ENCODE measurements at regions not wholly inside any gene's neighbourhood (a gene's known extent, or its start where the extent isn't known, plus 50 kb on each side); places are given as distances from the start of the nearest gene placed in this dataset.

DNA sequence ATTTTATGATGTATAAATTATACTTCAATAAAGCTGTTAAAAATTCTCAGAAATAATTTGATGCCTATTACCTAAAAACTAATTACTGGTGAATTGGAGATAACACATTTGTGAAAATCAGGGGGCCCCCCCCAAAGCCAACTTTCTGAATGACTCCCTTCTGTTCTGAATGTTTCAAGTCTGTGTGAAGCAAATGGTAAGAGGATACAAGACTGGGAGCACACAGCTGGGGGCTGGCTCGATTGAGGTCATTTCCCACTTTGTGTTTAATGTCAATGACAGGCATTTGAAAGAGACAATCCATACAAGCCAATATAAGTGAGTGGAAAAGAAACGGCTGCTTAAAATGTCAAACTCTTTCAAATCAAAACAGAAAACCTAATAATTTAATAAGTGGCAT lies 155.8 kb downstream of the SH2D1A start:
- TF ChIP-seq, protein P1, sequence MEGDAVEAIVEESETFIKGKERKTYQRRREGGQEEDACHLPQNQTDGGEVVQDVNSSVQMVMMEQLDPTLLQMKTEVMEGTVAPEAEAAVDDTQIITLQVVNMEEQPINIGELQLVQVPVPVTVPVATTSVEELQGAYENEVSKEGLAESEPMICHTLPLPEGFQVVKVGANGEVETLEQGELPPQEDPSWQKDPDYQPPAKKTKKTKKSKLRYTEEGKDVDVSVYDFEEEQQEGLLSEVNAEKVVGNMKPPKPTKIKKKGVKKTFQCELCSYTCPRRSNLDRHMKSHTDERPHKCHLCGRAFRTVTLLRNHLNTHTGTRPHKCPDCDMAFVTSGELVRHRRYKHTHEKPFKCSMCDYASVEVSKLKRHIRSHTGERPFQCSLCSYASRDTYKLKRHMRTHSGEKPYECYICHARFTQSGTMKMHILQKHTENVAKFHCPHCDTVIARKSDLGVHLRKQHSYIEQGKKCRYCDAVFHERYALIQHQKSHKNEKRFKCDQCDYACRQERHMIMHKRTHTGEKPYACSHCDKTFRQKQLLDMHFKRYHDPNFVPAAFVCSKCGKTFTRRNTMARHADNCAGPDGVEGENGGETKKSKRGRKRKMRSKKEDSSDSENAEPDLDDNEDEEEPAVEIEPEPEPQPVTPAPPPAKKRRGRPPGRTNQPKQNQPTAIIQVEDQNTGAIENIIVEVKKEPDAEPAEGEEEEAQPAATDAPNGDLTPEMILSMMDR (IDR thresholded peaks at IDR 0.05) = no peak
- TF ChIP-seq POLR2A (IDR thresholded peaks at IDR 0.05) = no peak

All from right lobe of liver (tissue), 4 donors.